GM12873 (cell line): ENCODE measurements at regions not wholly inside any gene's neighbourhood (a gene's known extent, or its start where the extent isn't known, plus 50 kb on each side); places are given as distances from the start of the nearest gene placed in this dataset.

Source experiments
- CTCF ChIP-seq: IDR thresholded peaks from 2 replicates; pipeline ENCODE4 v1.5.1; 2012; ENCODE audit warnings: low read depth, mild to moderate bottlenecking, moderate library complexity, low read length, control low read depth; ENCODE audit not compliant: insufficient read depth; ENCODE audit errors: missing control alignments

- no peak for TF ChIP-seq CTCF
These were observed 267.3 kb downstream of the BCOR start for GRCh38 chrX:39830414-39830813.

- no peak for TF ChIP-seq CTCF
These were observed 265.5 kb downstream of the BCOR start for GRCh38 chrX:39832211-39832610.

- TF ChIP-seq CTCF: no peak
These were observed 263.2 kb downstream of the BCOR start for GRCh38 chrX:39834600-39834999.

- no peak for TF ChIP-seq CTCF
These were observed 262.5 kb downstream of the BCOR start for GRCh38 chrX:39835241-39835640.

GRCh38 chrX:39835776-39836175, 262.0 kb downstream of the BCOR start:
- TF ChIP-seq CTCF: no peak

- TF ChIP-seq CTCF: no peak
These were observed 260.8 kb downstream of the BCOR start for GRCh38 chrX:39836802-39837420.

- TF ChIP-seq CTCF: no peak
These were observed 260.1 kb downstream of the BCOR start for GRCh38 chrX:39837688-39838087.
